ENCODE measurements at regions not wholly inside any gene's neighbourhood (a gene's known extent, or its start where the extent isn't known, plus 50 kb on each side); places are given as distances from the start of the nearest gene placed in this dataset.

DNA sequence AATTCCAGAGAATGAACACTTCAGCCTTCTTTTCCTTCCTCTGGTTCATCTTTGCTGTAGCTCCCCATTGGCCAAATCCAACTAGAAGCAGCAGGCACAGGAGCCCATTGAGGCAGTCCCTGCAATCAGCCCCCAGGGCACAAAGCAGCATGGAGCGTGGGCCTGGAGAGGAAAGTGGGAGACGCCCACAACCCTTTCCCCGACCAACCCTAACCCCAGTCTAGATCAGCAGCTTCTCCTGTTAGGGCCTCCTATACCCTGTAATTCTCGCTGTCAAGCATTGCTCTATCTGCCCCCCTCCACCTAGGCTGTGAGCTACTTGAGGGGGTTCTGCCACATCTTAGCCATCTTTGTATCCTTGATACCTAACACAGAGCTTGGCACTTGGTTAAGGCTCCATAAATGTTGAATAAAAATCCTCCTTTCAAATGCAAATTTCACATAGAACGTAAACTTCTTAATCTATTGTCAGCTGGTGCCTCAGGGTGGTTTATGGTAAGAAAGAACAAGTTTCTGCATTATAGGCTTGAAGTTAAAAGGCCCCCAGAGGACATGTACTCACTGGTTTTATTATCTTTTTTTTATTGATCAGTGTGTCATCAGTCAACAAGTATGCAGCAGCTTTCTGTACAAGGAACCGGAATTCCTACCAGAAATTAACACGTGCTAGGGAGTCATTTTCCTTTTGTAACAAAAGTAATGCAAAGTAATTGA is 97.9 kb upstream of the PFN2 start:
- no peak for DNase-seq
- WGBS (ENCODE audit: insufficient coverage, low coverage, low lambda C conversion rate, missing lambda C conversion rate), result 70% methylated on average over 5 of the region's 7 CpGs
- TF ChIP-seq POLR2A (IDR thresholded peaks at IDR 0.05), result no peak
- TF ChIP-seq, protein P1, sequence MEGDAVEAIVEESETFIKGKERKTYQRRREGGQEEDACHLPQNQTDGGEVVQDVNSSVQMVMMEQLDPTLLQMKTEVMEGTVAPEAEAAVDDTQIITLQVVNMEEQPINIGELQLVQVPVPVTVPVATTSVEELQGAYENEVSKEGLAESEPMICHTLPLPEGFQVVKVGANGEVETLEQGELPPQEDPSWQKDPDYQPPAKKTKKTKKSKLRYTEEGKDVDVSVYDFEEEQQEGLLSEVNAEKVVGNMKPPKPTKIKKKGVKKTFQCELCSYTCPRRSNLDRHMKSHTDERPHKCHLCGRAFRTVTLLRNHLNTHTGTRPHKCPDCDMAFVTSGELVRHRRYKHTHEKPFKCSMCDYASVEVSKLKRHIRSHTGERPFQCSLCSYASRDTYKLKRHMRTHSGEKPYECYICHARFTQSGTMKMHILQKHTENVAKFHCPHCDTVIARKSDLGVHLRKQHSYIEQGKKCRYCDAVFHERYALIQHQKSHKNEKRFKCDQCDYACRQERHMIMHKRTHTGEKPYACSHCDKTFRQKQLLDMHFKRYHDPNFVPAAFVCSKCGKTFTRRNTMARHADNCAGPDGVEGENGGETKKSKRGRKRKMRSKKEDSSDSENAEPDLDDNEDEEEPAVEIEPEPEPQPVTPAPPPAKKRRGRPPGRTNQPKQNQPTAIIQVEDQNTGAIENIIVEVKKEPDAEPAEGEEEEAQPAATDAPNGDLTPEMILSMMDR (IDR thresholded peaks at IDR 0.05), result no peak
- ATAC-seq, result no peak
- intact Hi-C loops (cut with DNase I), result no loop called here
- no peaks in the 10 kb centered on the region for H3K27me3 ChIP-seq
- H3K4me1 ChIP-seq, result no peaks in the 10 kb centered on the region
- H3K27ac ChIP-seq, result no peak overlapping the region
- no peak overlapping the region for H3K4me3 ChIP-seq
- H3K36me3 ChIP-seq, result no peaks in the 10 kb centered on the region
- H3K9me3 ChIP-seq, result no peaks in the 10 kb centered on the region

DNA sequence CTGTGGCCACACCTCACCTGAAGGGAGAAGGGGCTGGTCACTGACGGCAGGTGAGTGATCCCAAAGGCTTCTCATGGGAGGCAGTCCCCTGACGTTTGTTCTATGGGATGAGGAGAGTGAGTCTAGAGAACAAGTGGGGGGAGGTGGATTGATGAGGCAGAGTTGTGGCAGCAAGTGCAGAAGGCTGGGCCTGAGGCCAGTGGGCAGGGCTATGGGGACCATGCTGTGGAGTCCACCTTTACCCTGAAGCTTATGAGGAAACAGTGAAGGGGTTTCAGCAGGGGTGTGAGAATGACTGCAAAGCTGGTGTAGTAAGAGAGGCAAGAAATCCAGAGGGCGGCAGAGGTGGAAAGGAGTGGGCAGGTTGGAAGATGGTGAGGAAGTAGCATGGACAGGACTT is 96.9 kb upstream of the PFN2 start:
- DNase-seq (no peak), ATAC-seq (no peak)
- Histone ChIP-seq H3K36me3 (no peaks in the 10 kb centered on the region), H3K27me3 (no peaks in the 10 kb centered on the region), H3K4me1 (no peaks in the 10 kb centered on the region), H3K27ac (no peak overlapping the region), H3K4me3 (no peak overlapping the region), H3K9me3 (no peaks in the 10 kb centered on the region)
- TF ChIP-seq, protein P1 (IDR thresholded peaks at IDR 0.05), result no peak
- no peak for TF ChIP-seq POLR2A (IDR thresholded peaks at IDR 0.05)
- 49% methylated on average over 3 of the region's 3 CpGs for WGBS (ENCODE audit: insufficient coverage, low coverage, low lambda C conversion rate, missing lambda C conversion rate)
- intact Hi-C loops (cut with DNase I), result no loop called here

- TF ChIP-seq, protein P1 (IDR thresholded peaks at IDR 0.05), result no peak
- TF ChIP-seq POLR2A (IDR thresholded peaks at IDR 0.05), result no peak
- no peaks in the 10 kb centered on the region for H3K27me3 ChIP-seq
- no peaks in the 10 kb centered on the region for H3K9me3 ChIP-seq
- ATAC-seq, result no peak
- intact Hi-C loops (cut with DNase I), result no loop called here
- no peak overlapping the region for H3K27ac ChIP-seq
- no peak overlapping the region for H3K4me3 ChIP-seq
- H3K4me1 ChIP-seq, result no peaks in the 10 kb centered on the region
- DNase-seq, result no peak
- WGBS (ENCODE audit: insufficient coverage, low coverage, low lambda C conversion rate, missing lambda C conversion rate), result 89% methylated on average over 2 of the region's 2 CpGs
- H3K36me3 ChIP-seq, result no peaks in the 10 kb centered on the region
Measured at GRCh38 chr3:150064971-150065370, 94.3 kb upstream of the PFN2 start.

DNA sequence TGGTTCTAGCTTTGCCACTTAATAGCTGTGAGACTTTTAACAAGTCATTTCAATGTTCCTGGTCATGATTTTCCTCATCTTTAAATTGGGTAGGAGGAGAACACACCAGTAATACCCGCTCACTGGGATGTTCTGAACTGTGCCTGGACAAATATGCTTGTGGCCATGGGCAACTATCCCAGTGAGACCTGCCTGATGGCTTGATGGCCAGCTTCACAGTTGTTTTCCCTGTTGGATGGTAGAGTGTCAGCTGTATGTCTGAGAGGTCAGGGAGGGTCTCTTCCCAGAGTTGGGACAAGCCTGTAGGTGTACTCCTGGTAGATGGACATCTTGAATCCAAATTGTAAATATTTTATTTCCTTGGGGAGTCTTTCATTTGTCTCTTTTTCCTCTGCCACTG is 92.5 kb upstream of the PFN2 start:
- Histone ChIP-seq H3K4me1 (no peaks in the 10 kb centered on the region), H3K4me3 (no peak overlapping the region), H3K27ac (no peak overlapping the region), H3K36me3 (no peaks in the 10 kb centered on the region), H3K9me3 (no peaks in the 10 kb centered on the region), H3K27me3 (no peaks in the 10 kb centered on the region)
- intact Hi-C loops (cut with DNase I), result no loop called here
- DNase-seq, result no peak
- TF ChIP-seq POLR2A (IDR thresholded peaks at IDR 0.05), result no peak
- TF ChIP-seq, protein P1 (IDR thresholded peaks at IDR 0.05), result no peak
- no peak for ATAC-seq
- WGBS (ENCODE audit: insufficient coverage, low coverage, low lambda C conversion rate, missing lambda C conversion rate), result 100% methylated on average over 1 of the region's 1 CpG
